Hematopoietic multipotent progenitor cell (in vitro differentiated cells): ENCODE measurements at regions not wholly inside any gene's neighbourhood (a gene's known extent, or its start where the extent isn't known, plus 50 kb on each side); places are given as distances from the start of the nearest gene placed in this dataset.
"Not testable (repeated sequence)": the region's sequence is repeated elsewhere in the genome, so short reads cannot be mapped to it uniquely, and the experiment has no call there.

ENCODE experiments used
- DNase-seq, 3 donors: peaks; one replicate each; pipeline ENCODE4 v3.0.0-alpha.2; 2011 to 2015; ENCODE audit warnings: low read depth in 2 of 3, low spot score in 2 of 3

DNA sequence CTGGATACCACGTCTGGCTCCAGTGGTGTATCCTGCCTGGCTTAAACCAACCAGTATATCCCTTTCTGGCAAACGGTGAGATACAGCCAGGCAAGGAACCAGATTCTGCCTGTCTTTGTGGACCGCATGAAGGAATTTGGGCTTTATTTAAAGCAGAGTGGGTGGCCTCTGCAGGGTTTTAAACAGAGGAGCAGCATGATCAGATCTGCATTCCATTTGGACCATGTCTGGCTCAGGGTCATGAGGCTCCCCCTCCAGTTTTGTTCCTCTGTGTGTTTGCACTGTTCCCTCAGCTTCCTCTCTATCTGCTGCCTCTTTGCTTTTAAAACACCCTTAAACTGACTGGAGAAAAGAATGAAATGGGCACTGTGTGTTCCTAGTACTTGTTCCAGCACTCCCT, 195.0 kb downstream of the GIPC2 start:
- DNase-seq = no peak

DNA sequence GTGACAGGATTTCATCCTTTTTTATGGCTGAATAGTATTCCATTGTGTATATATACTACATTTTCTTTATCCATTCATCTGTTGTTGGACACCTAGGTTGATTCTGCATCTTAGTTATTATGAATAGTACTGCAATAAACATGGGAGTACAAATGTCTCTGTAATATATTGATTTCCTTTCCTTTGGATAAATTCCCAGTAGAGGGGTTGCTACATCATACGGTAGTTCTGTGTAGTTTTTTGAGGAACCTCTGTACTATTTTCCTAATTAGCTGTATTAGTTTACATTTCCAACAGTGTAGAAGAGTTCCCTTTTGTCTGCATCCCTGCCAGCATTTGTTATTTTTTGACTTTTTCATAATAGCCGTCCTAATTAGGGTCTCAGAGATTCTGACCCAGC, 201.3 kb downstream of the GIPC2 start:
- no peak for DNase-seq

DNA sequence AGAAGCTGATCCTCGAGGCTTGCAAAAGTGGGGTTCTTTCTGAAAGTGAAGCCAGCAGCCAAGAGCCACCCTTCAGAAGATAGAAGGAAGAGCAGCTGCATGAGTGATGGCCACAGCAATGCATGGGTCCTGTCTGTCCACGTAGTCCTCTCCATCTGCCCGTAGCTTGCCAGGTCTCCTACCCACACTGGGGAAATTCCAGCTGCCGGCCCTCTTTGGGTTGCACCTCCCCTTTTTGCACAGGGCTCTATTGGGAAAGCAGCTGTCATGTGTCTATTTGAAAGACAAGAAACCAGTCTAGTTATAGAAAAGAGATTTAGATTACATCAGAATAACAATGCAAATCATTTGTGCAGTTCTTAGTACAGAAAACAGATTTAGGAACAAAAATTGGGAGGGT, 204.4 kb downstream of the GIPC2 start:
- DNase-seq = no peak

DNA sequence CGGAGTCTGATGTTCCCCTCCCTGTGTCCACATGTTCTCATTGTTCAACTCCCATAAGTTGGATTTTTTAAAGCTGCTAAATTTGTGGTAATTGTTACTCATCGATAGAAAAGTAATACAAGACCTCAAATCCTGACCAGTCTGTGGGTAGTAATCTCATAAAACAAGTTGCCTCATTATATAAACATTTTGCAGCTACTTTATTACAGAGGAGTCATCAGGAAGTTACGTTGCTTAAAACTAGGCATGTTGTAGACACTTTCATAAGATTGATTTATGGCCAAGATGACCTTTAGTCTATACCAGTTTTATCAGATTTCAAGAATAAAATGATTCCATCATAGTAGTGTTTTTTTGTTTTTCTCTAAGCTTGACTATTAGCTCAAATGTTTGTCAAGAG, 208.8 kb downstream of the GIPC2 start:
- DNase-seq = no peak

DNA sequence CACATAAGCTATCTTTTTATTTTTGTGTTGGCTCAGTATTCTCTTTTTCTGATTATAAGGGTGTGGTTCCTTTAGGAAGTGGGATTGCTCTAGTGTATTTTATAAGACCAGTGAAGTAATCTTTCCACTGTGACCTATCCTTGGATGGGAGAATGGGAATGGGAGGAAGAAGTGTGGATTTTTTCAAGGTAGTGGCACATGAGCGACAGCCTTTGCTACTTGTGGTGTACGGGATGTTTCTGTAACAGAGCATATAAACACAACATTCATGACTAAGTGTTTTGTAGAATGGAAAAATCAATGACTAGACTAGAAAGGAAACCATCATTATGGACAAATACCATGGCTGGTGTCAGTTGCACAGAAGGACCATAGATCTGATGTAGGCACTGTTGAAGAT, 209.6 kb downstream of the GIPC2 start:
- DNase-seq = no peak

DNA sequence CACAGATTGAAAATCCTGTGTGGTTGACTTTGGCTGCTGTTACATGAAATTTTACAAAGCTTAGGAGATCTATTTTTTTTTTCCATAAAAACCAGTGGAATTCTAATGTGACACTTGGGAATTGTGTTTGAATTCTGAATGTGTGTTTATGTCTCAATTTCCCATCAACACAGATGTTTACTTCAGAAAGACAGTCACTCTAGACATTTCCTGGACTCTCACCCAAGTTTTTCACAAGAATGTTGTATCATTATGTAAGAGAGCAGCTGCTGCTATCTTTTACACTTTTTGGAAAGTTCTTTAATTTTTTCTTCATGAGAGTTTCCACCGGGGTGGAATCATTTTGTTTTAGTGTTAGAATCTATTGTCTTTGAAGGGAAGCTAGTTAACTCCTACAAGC, 210.1 kb downstream of the GIPC2 start:
- DNase-seq = no peak

DNA sequence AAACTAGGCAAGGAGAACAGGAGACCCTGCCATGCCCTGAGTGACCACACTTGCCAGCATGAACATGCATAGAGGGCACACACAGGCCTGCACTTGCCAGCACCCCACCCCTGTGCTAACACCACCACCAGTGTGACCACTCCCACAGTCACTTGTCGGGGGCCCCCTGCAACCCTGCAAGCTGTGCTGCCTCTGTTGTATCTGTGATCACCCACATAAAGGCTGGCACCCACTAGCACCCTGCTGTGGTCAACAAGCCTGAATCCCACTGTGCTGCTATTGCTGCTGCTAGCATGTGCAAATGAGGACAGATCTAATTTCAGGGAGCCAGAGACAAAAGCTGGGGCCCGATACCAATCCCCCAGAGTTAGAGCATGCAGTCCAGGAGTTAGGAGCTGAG, 217.7 kb downstream of the GIPC2 start:
- no peak for DNase-seq

DNA sequence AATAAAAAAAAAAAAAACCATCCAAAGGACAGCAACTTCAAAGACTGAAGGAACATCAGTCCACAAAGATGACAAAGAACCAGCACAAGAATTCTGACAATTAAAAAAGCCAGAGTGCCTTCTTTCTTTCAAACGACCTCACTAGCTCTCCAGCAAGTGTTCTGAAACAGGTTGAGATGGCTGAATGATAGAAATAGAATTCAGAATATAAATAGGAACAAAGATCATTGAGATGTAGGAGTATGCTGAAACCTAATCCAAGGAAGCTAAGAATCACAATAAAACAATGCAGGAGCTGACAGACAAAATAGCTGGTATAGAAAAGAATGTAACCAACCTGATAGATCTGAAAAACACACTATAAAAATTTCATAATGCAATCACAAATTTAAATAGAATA, 218.2 kb downstream of the GIPC2 start:
- DNase-seq = no peak

DNA sequence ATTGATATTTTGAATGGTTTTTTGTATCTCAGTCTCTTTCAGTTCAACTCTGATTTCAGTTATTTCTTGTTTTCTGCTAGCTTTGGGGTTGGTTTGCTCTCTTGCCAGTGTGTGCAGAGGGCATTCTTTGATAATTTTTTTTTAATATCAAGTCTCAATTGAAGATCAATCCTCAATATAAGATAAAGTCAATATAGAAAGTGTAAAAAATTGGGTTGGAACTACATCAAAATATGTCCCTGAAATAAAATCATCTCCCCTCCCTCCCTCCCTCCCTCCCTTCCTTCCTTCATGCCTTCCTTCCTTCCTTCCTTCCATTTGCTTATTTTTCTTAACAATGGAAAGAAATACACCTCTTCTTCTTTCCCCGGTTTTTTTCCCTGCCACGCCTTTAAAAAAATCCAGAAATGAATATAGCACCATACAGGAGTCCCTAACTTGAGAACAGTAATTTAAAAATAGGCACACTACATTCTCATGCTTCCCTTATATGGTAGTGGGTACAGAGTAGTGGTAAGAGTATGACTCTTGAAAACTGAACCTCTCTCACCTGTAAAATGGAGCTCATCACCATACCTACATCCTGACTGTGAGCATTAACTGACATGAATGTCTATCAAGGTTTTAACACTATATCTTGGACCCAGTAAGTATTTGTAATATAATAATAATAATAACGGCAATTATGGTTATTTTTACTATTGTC, 221.9 kb downstream of the GIPC2 start:
- DNase-seq = no peak

DNA sequence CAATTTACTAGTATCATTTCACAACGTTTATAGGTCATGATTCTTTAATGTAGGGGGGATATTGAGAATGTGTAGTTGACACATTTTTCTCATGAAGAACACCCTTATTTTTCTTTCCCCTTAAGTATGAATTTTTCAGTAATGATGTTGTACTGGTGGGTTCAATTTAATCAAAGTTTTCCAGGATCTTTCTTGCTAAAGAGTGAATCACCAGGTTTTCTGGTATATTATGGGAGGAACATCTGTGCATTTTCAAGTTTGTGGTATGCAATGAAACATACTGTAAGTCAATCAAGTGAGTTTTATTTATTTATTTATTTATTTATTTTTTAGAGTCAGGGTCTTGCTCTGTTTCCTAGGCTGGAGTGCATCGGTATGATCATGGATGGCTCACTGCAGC, 221.2 kb upstream of the PTGFR start:
- no peak for DNase-seq

DNA sequence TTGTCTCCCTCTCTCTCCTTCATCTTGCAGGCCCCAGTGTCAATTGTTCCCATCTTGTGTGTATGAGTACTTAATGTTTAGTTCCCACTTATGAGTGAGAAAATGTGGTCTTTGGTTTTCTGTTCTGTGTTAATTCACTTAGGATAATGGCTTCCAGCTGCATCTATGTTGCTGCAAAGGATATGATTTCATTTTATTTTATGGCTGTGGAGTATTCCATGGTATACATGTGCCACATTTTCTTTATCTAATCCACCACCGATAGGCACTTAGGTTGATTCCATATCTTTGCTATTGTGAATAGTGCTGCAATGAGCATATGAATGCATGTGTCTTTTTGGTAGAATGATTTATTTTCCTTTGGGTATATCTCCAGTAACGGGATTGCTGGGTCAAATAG, 219.4 kb upstream of the PTGFR start:
- not testable (repeated sequence) for DNase-seq

DNA sequence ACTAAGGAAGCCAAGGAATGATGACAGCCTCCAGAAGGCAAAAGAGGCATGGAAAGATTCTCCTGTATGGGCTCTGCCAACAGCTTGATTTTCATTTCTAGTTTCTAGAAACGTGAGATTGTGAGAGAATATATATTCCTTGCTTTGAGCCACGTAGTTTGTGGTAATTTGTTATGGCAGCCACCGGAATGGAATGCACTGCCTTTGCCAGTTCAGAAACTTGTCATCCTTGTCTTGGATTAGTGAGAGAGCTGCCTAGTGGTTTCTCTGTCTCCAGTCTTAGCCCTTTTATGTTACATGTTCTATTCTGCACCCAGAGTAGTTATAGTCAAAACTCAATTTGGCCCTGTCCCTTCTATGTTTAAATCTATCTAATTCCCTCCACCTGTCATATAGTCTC, 216.0 kb upstream of the PTGFR start:
- DNase-seq = no peak

DNA sequence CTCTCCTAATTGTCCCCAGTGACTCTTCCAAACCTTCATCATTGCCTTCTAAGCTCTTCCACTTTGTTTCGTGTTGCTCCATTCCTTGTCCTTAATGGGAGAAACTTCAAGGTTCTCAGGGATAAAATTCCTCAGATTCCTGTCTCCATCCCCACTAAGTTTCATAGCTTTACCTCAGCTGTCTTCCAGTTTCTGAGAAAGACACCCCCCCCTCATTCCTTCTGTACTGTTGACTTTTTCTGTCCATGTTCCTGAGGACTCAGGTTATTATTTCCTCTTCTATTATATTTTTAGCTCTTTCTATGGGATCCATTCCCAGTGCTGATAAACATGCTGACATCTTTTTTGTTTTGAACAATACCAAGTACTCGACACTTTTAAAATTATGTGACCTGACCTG, 215.3 kb upstream of the PTGFR start:
- no peak for DNase-seq

DNA sequence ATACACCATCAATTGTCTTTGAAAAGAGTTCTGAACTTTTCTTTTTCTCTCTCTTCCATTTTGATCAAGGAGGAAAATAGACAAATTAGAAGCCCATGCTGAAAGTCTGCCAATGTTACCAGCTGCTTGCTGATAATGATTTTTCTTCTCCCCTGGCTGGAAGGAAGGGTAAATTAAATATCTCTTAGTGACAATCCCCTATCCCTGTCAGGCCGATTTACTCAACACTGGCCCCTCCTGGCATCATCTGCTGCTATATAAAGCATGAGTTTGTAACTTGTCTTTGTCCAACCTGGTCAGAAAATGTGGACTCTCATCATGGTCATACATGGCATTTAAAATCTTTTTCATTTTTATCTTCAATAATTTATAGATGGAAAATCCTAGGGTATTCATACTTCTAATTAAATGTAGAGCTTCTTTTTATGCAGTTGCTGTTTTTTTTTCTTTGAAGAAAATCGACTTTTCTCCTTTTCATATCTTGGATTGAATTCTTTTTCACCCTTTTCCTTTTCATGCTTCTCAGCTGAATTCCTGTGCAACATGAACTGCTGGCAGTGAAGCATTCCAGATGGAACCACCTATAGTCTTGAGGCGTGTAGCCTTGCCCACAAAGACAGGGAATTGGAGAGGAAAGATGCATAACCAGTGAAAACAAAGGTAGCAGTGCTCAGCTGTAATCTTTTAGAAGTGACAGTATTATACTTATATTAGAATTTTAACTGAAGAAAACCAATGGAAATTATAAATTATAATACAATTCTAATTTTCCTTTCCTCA, 214.7 kb upstream of the PTGFR start:
- no peak for DNase-seq

DNA sequence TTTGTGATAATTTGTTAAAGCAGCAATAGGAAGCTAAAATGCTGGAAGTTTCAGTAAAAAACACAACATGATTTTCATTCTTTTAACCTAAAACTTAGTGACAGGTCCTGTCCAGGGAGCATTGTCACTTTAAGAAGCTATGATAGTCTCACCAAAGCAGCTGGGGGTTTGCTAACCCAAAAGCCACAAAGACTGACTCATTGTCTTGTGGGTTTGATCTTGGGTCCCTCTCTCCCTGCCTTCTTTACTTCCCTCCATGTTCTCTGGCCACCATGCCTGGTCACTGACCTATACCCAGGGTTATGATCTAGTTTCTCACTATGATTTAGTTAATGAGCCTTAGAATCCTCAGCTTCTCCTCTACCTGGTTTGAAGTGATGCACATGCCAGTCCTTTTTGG, 213.5 kb upstream of the PTGFR start:
- no peak for DNase-seq

DNA sequence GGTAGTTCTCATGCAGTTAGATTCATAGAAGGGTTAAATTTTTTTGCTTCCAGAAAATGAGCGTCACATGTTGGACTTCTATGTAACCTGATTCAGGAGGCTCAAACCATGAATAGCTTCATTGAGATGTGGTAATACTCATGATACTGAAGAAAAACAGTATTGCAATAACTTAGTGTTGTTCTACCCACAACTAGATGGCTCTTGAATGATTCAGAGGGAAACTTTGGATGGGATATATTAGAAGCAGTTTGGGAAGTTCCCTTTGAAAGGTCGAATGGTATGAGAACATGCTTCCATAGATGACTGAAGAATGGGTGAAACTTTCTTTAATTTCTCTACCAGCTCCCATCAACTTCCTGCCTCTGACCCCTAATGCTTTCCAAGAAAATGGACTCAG, 211.7 kb upstream of the PTGFR start:
- no peak for DNase-seq

DNA sequence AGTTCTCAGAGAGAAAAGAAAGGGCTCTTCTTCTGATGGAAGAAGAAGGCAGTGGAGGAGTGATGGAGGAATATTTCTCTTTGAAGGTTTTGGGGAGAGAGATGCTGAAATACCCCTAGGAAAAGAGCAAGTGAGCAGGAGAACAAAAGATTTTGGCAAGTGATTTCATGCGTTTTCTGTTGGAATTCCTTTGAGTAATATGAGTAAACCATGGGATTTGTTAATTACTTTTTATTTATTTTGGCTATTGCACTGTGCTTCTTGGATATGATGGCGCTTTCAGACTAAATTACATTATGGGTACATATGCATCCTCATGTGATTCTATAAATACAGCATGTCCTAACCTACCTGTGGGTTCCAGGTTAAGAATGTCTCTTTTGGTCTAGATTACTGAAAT, 210.1 kb upstream of the PTGFR start:
- DNase-seq = no peak

DNA sequence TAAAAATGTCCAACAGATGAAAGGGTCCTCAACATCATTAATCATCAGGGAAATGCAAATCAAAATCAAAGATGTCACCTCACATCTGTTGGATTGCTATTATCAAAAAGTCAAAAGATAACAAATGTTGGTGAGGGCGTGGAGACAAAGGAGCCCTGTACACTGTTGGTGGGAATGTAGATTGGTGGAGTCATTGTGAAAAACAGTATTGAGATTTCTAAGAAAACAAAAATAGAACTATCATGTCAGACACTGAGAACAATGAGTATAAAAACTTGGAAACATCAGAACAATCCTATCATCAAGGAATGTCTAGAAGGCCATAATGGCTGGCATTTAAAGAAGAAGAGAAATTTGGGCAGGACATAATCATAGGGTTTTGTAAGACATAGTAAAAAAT, 209.2 kb upstream of the PTGFR start:
- no peak for DNase-seq

DNA sequence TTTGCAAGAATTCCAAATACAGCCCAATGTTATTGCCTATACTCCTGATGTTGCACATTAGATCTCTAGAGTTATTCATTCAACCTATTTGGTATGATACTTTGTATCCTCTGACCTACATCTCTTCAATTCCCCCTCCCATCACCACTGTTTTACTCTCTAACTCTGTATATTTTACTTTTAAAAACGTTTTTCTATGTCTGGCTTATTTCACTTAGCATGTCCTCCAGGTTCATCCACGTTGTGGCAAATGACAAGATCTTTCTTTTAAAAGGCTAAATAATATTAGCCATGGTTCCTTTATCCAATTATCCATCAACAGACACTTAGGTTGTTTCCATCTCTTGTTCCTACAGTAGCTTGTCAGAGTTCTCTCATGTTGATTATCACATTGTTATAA, 207.1 kb upstream of the PTGFR start:
- DNase-seq = no peak

DNA sequence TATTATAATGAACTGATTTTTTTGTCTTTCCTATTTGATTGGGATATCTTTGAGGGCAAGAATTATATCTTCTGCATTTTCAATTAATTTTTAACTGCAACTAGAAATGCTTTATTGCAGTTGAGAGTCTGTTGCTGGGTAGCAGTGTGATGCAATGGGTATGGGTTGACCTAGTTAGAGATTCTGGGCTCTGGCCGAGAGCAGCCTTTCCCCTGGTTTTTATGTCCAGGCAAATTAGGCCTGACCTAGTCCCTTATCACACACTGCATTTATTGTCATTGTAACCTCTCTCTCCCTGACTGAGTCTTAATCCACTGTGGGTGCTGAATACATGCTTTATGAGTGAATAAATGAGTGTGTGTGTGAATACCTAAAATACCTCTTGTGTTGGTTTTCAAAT, 206.4 kb upstream of the PTGFR start:
- no peak for DNase-seq

DNA sequence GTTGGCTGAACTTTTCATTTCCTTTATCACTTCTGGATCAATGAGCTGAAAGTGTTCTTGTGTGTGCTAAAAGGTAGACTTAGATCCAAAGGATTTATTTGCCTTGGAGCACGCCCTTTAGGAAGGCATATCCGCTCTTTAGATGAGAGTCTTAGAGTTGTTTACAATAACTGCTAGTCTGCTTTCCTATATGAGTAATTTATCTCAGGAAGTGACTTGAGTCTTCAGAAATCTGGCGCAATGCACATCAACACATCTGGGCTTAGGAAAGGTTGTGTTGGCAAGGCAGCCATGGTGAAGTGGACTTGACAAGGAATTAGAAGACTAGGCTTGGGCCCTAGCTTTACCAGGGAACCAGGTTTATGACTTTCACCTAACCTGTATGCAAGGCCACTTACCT, 204.1 kb upstream of the PTGFR start:
- DNase-seq = no peak

DNA sequence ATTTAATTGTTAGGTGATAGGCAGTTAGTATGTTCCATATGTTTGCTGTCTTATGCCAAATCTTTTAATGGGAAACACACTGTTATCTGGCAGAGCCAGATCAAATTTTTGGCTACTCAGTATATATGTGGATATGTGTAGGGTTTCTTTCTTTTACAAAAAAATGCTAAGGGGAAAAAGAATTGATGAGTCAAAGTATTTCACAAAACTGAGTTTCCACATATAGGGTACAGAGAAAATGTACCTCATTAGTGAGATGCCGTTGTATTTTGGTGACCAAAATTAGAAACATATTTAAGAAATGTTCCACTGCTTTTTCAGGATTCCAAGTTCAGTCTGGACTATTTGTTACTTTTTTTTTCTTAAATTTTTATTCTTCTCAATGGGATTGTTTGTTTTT, 201.2 kb upstream of the PTGFR start:
- DNase-seq = no peak

DNA sequence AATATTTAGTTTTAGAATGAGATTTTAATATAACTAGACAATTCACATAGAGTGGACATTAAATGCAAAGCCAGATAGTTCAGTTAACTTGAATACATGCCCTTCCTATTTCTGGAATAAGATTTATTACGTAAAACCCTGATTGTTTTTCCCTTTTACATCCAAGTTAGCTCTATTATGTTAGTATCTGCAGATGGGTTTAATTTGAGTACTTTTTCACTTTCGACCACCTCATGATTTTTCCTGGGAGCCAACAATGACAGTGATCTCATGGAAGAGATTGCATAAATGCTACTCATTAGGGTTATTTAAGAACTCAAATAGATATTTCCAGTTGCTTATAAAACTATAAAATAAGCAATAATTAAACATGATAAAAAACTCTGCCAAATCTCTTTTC, 199.4 kb upstream of the PTGFR start:
- DNase-seq = no peak
